ENCODE measurements at regions not wholly inside any gene's neighbourhood (a gene's known extent, or its start where the extent isn't known, plus 50 kb on each side); places are given as distances from the start of the nearest gene placed in this dataset.
A peak's percentile ranks its signal among the peaks of the same experiment; 100 is the strongest.

DNA sequence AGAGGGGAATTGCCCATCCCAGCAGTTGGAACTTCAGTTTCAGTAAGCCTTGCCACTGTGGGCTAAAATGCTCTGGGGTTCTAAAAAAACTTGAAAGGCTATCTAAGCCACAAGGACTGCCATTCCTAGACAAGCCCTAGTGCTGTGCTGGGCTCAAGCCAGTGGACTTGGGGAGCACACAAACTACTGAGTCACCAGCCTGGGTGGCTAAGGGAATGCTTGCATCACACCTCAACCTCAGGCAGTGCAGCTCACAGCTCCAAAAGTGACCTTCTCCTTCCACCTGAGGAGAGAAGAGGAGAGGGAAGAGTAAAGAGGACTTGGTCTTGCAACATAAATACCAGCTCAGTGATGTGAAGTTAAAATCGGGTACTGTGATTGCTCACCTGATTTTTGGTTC is 116.7 kb upstream of the GLRA2 start:
- peak; percentile 43 for FAIRE-seq
- no peaks in the 10 kb centered on the region for H3K9me3 Mint-ChIP-seq (ENCODE audit: unreplicated experiment)
- no peak overlapping the region for H3K4me3 Mint-ChIP-seq (ENCODE audit: unreplicated experiment)
- Histone ChIP-seq H3K9me3 (ENCODE audit: insufficient read depth, low read depth, low read length) (no peaks in the 10 kb centered on the region), H2AFZ (ENCODE audit: low read depth, low read length) (no peak overlapping the region), H3K4me3 (ENCODE audit: insufficient read depth, low read depth, low read length) (no peak overlapping the region), H3K27me3 (ENCODE audit: insufficient read depth, low read length) (no peaks in the 10 kb centered on the region), H3K4me2 (ENCODE audit: low read length) (no peak overlapping the region), H3K36me3 (ENCODE audit: insufficient read depth, low read length) (no peaks in the 10 kb centered on the region), H3K9ac (ENCODE audit: low read length) (no peak overlapping the region), H3K27ac (ENCODE audit: low read depth, low read length) (no peak overlapping the region), H4K20me1 (ENCODE audit: insufficient read depth, low read length) (no peaks in the 10 kb centered on the region), H3K79me2 (ENCODE audit: insufficient read depth, low read length) (no peaks in the 10 kb centered on the region), H3K4me1 (ENCODE audit: insufficient read depth, low read length) (no peaks in the 10 kb centered on the region)
- H3K4me1 Mint-ChIP-seq (ENCODE audit: low read depth, unreplicated experiment) = peaks cover 3% of the 10 kb centered on the region
- no peaks in the 10 kb centered on the region for H3K27me3 Mint-ChIP-seq (ENCODE audit: low read depth, unreplicated experiment)
- no peak for TF ChIP-seq CTCF (IDR thresholded peaks at IDR 0.05; ENCODE audit: insufficient read depth, low read depth, low read length)
- no peak overlapping the region for H3K27ac Mint-ChIP-seq (ENCODE audit: unreplicated experiment)
- no peak for DNase-seq (ENCODE audit: low read depth)
- no peaks in the 10 kb centered on the region for H3K36me3 Mint-ChIP-seq (ENCODE audit: low read depth, unreplicated experiment)

- Histone ChIP-seq H3K27me3 (ENCODE audit: insufficient read depth, low read length) (no peaks in the 10 kb centered on the region), H3K27ac (ENCODE audit: low read depth, low read length) (no peak overlapping the region), H4K20me1 (ENCODE audit: insufficient read depth, low read length) (no peaks in the 10 kb centered on the region), H3K9ac (ENCODE audit: low read length) (no peak overlapping the region), H3K36me3 (ENCODE audit: insufficient read depth, low read length) (no peaks in the 10 kb centered on the region), H3K9me3 (ENCODE audit: insufficient read depth, low read depth, low read length) (no peaks in the 10 kb centered on the region), H3K4me3 (ENCODE audit: insufficient read depth, low read depth, low read length) (no peak overlapping the region), H3K4me1 (ENCODE audit: insufficient read depth, low read length) (no peaks in the 10 kb centered on the region), H3K79me2 (ENCODE audit: insufficient read depth, low read length) (no peaks in the 10 kb centered on the region), H2AFZ (ENCODE audit: low read depth, low read length) (no peak overlapping the region), H3K4me2 (ENCODE audit: low read length) (no peak overlapping the region)
- H3K36me3 Mint-ChIP-seq (ENCODE audit: low read depth, unreplicated experiment) = no peaks in the 10 kb centered on the region
- no peak for TF ChIP-seq CTCF (IDR thresholded peaks at IDR 0.05; ENCODE audit: insufficient read depth, low read depth, low read length)
- no peak for TF ChIP-seq EZH2 (IDR thresholded peaks at IDR 0.05; ENCODE audit: insufficient read depth, low read length)
- H3K27me3 Mint-ChIP-seq (ENCODE audit: low read depth, unreplicated experiment) = no peaks in the 10 kb centered on the region
- no peak for DNase-seq (ENCODE audit: low read depth)
- H3K4me1 Mint-ChIP-seq (ENCODE audit: low read depth, unreplicated experiment) = peaks cover 3% of the 10 kb centered on the region
- H3K27ac Mint-ChIP-seq (ENCODE audit: unreplicated experiment) = no peak overlapping the region
- FAIRE-seq = no peak
- H3K9me3 Mint-ChIP-seq (ENCODE audit: unreplicated experiment) = no peaks in the 10 kb centered on the region
- H3K4me3 Mint-ChIP-seq (ENCODE audit: unreplicated experiment) = no peak overlapping the region
These were observed 118.0 kb upstream of the GLRA2 start for GRCh38 chrX:14411326-14411725.

GRCh38 chrX:14409341-14409740 is 120.0 kb upstream of the GLRA2 start:
- FAIRE-seq = no peak
- H3K27ac ChIP-seq (ENCODE audit: low read depth, low read length) = no peak overlapping the region
- H3K27me3 ChIP-seq (ENCODE audit: insufficient read depth, low read length) = no peaks in the 10 kb centered on the region

More at GRCh38 chrX:14409341-14409740, 120.0 kb upstream of the GLRA2 start:
- Mint-ChIP-seq H3K27me3 (ENCODE audit: low read depth, unreplicated experiment) (no peaks in the 10 kb centered on the region), H3K27ac (ENCODE audit: unreplicated experiment) (no peak overlapping the region), H3K9me3 (ENCODE audit: unreplicated experiment) (no peaks in the 10 kb centered on the region), H3K4me1 (ENCODE audit: low read depth, unreplicated experiment) (peaks cover 3% of the 10 kb centered on the region), H3K36me3 (ENCODE audit: low read depth, unreplicated experiment) (no peaks in the 10 kb centered on the region), H3K4me3 (ENCODE audit: unreplicated experiment) (no peak overlapping the region)
- Histone ChIP-seq H3K79me2 (ENCODE audit: insufficient read depth, low read length) (no peaks in the 10 kb centered on the region), H3K4me3 (ENCODE audit: insufficient read depth, low read depth, low read length) (no peak overlapping the region), H4K20me1 (ENCODE audit: insufficient read depth, low read length) (no peaks in the 10 kb centered on the region), H2AFZ (ENCODE audit: low read depth, low read length) (no peak overlapping the region), H3K9ac (ENCODE audit: low read length) (no peak overlapping the region), H3K4me2 (ENCODE audit: low read length) (no peak overlapping the region), H3K4me1 (ENCODE audit: insufficient read depth, low read length) (no peaks in the 10 kb centered on the region), H3K9me3 (ENCODE audit: insufficient read depth, low read depth, low read length) (no peaks in the 10 kb centered on the region), H3K36me3 (ENCODE audit: insufficient read depth, low read length) (no peaks in the 10 kb centered on the region)
- TF ChIP-seq CTCF (IDR thresholded peaks at IDR 0.05; ENCODE audit: insufficient read depth, low read depth, low read length) (no peak), EZH2 (IDR thresholded peaks at IDR 0.05; ENCODE audit: insufficient read depth, low read length) (no peak)
- no peak for DNase-seq (ENCODE audit: low read depth)

Measured in astrocyte (in vitro differentiated cells and primary cell).